LNCaP clone FGC (cell line): ENCODE measurements at regions not wholly inside any gene's neighbourhood (a gene's known extent, or its start where the extent isn't known, plus 50 kb on each side); places are given as distances from the start of the nearest gene placed in this dataset.

Source experiments
- DNase-seq: peaks from one replicate; pipeline ENCODE4 v3.0.0-alpha.2; 2011; ENCODE audit warnings: low read depth
- H3K4me3 ChIP-seq: 2 replicates; pipeline ENCODE4 v1.5.1; 2011; ENCODE audit warnings: mild to moderate bottlenecking, low read depth, low read length, control low read depth
- CTCF ChIP-seq: IDR thresholded peaks from 2 replicates; pipeline ENCODE4 v1.5.1; 2012; ENCODE audit warnings: mild to moderate bottlenecking; ENCODE audit not compliant: control insufficient read depth, insufficient read depth; ENCODE audit errors: extremely low read depth

- DNase-seq = no peak
- H3K4me3 ChIP-seq = no peak overlapping the region
- no peak for TF ChIP-seq CTCF
These were observed 584.4 kb downstream of the INHBA start for GRCh38 chr7:41118486-41118885.

GRCh38 chr7:41117431-41117830 is 585.5 kb downstream of the INHBA start:
- no peak for DNase-seq
- TF ChIP-seq CTCF = no peak
- no peak overlapping the region for H3K4me3 ChIP-seq

GRCh38 chr7:41116817-41117216 is 586.1 kb downstream of the INHBA start:
- H3K4me3 ChIP-seq = no peak overlapping the region
- no peak for TF ChIP-seq CTCF
- no peak for DNase-seq

- DNase-seq = no peak
- no peak for TF ChIP-seq CTCF
- no peak overlapping the region for H3K4me3 ChIP-seq
These were observed 586.6 kb downstream of the INHBA start for GRCh38 chr7:41116337-41116736.

GRCh38 chr7:41114691-41115090 is 588.2 kb downstream of the INHBA start:
- no peak for TF ChIP-seq CTCF
- H3K4me3 ChIP-seq = no peak overlapping the region
- DNase-seq = peak; percentile 84

- DNase-seq = peak; percentile 10
- TF ChIP-seq CTCF = no peak
- no peak overlapping the region for H3K4me3 ChIP-seq
These were observed 588.8 kb downstream of the INHBA start for GRCh38 chr7:41114131-41114530.

GRCh38 chr7:41113719-41114118 is 589.2 kb downstream of the INHBA start:
- no peak for DNase-seq
- H3K4me3 ChIP-seq = no peak overlapping the region
- no peak for TF ChIP-seq CTCF
